Parathyroid adenoma (tissue), 2 donors: ENCODE measurements at regions not wholly inside any gene's neighbourhood (a gene's known extent, or its start where the extent isn't known, plus 50 kb on each side); places are given as distances from the start of the nearest gene placed in this dataset.

ENCODE experiments used
- H2AFZ ChIP-seq: fragments of 300-600 bp; sonication (generic); one replicate; pipeline ENCODE4 v1.7.0; 2017; ENCODE audit warnings: antibody characterized with exemption, mild to moderate bottlenecking
- H3K27ac ChIP-seq: fragments of 300-600 bp; sonication (generic); one replicate; pipeline ENCODE4 v1.7.0; 2017
- H3K27me3 ChIP-seq: fragments of 300-600 bp; sonication (generic); one replicate; pipeline ENCODE4 v1.7.0; 2017; ENCODE audit warnings: low read length; ENCODE audit not compliant: control insufficient read depth, insufficient read depth
- H3K36me3 ChIP-seq: fragments of 300-600 bp; sonication (generic); one replicate; pipeline ENCODE4 v1.7.0; 2017; ENCODE audit warnings: low read length; ENCODE audit not compliant: control insufficient read depth, insufficient read depth
- H3K4me1 ChIP-seq: fragments of 300-600 bp; sonication (generic); one replicate; pipeline ENCODE4 v1.7.0; 2017; ENCODE audit warnings: control low read depth
- H3K4me2 ChIP-seq: fragments of 300-600 bp; sonication (generic); one replicate; pipeline ENCODE4 v1.7.0; 2017; ENCODE audit warnings: low read length
- H3K4me3 ChIP-seq: fragments of 300-600 bp; sonication (generic); one replicate; pipeline ENCODE4 v1.7.0; 2017; ENCODE audit warnings: low read depth, low read length
- H3K79me2 ChIP-seq: fragments of 300-600 bp; sonication (generic); one replicate; pipeline ENCODE4 v1.7.0; 2017; ENCODE audit warnings: control low read depth
- H3K9ac ChIP-seq: fragments of 300-600 bp; sonication (generic); one replicate; pipeline ENCODE4 v1.7.0; 2017; ENCODE audit warnings: mild to moderate bottlenecking
- H3K9me3 ChIP-seq: fragments of 300-600 bp; sonication (generic); one replicate; pipeline ENCODE4 v1.7.0; 2017; ENCODE audit warnings: low read length; ENCODE audit not compliant: control insufficient read depth
- TF ChIP-seq, protein P1 (sequence below): fragments of 300-600 bp; sonication (generic); IDR thresholded peaks from one replicate; pipeline ENCODE4 v1.7.0; 2017; ENCODE audit warnings: antibody characterized with exemption, mild to moderate bottlenecking
- donor health status: primary hyperparathyroidism.

DNA sequence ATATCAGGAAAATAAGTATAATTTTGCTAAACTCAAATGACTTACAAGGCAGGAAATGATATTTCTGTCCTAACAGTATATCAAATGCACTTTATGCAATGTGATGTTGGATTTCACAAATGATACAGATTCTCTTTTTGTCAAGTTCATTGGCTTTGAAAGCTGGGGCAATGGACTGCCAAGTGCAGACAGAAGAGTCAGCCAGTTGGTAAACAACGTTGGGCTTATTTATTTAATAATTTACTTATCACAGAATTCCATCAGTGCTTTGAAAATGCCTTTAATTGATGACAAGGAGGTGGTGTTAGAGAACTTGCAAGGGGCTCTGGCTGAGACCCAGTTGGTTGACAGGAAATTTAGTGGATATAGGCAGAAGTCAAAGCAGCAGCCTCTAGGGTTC, 79.9 kb upstream of the ADGRG2 start:
- no peak overlapping the region for H3K9ac ChIP-seq
- no peak overlapping the region for H3K4me2 ChIP-seq
- H3K27me3 ChIP-seq = no peaks in the 10 kb centered on the region
- H3K4me3 ChIP-seq = no peak overlapping the region
- H3K27ac ChIP-seq = no peak overlapping the region
- no peaks in the 10 kb centered on the region for H3K79me2 ChIP-seq
- no peak overlapping the region for H2AFZ ChIP-seq
- TF ChIP-seq, protein P1, sequence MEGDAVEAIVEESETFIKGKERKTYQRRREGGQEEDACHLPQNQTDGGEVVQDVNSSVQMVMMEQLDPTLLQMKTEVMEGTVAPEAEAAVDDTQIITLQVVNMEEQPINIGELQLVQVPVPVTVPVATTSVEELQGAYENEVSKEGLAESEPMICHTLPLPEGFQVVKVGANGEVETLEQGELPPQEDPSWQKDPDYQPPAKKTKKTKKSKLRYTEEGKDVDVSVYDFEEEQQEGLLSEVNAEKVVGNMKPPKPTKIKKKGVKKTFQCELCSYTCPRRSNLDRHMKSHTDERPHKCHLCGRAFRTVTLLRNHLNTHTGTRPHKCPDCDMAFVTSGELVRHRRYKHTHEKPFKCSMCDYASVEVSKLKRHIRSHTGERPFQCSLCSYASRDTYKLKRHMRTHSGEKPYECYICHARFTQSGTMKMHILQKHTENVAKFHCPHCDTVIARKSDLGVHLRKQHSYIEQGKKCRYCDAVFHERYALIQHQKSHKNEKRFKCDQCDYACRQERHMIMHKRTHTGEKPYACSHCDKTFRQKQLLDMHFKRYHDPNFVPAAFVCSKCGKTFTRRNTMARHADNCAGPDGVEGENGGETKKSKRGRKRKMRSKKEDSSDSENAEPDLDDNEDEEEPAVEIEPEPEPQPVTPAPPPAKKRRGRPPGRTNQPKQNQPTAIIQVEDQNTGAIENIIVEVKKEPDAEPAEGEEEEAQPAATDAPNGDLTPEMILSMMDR = no peak
- H3K9me3 ChIP-seq = no peaks in the 10 kb centered on the region
- H3K4me1 ChIP-seq = no peaks in the 10 kb centered on the region
- H3K36me3 ChIP-seq = no peaks in the 10 kb centered on the region

DNA sequence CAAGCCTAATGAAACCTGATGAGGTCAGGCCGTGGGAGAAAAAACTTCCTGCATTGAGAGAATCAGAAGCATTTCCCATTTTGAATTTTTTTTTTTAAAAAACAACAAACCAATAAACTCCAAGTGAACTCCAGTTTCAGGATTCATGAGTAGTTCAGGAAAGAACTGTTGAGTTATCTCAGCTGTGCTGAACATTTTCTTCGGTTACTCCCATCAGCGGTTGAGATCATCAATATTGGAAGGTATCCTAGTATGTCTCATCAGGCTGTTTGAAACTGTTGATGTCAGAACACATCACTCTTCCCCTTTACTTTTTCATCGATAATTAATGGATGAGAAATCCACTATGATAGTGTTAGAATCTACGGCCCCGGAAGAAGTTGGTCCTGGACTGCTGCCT, 82.4 kb upstream of the ADGRG2 start:
- Histone ChIP-seq H2AFZ (no peak overlapping the region), H3K4me2 (no peak overlapping the region), H3K4me3 (no peak overlapping the region), H3K36me3 (no peaks in the 10 kb centered on the region), H3K9me3 (no peaks in the 10 kb centered on the region), H3K27me3 (no peaks in the 10 kb centered on the region), H3K9ac (no peak overlapping the region), H3K27ac (no peak overlapping the region), H3K79me2 (no peaks in the 10 kb centered on the region), H3K4me1 (no peaks in the 10 kb centered on the region)
- TF ChIP-seq, protein P1 = no peak

DNA sequence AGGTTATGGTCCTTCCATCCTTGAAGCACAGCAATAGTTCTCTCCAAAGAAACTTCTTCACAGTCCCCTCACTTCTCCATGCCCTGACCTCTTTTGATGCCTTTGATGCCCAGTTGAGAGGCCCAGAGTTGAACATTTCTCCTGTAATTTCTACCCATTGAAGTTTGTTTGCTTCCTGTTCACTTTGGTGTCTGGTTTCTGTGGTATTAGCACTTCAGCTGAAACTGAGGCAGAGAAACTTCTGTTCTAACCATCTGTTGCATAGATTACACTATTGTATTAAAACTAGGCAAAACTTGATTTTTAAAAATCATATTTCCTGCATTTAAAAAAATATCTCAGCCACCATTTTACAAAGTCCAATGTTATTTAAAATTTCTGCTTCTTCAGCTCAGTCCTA, 89.8 kb upstream of the ADGRG2 start:
- H3K36me3 ChIP-seq = no peaks in the 10 kb centered on the region
- H3K4me2 ChIP-seq = no peak overlapping the region
- H3K79me2 ChIP-seq = no peaks in the 10 kb centered on the region
- TF ChIP-seq, protein P1 = no peak
- no peak overlapping the region for H3K9ac ChIP-seq
- no peaks in the 10 kb centered on the region for H3K27me3 ChIP-seq
- no peaks in the 10 kb centered on the region for H3K9me3 ChIP-seq
- no peak overlapping the region for H3K27ac ChIP-seq
- no peaks in the 10 kb centered on the region for H3K4me1 ChIP-seq
- no peak overlapping the region for H2AFZ ChIP-seq
- H3K4me3 ChIP-seq = no peak overlapping the region

DNA sequence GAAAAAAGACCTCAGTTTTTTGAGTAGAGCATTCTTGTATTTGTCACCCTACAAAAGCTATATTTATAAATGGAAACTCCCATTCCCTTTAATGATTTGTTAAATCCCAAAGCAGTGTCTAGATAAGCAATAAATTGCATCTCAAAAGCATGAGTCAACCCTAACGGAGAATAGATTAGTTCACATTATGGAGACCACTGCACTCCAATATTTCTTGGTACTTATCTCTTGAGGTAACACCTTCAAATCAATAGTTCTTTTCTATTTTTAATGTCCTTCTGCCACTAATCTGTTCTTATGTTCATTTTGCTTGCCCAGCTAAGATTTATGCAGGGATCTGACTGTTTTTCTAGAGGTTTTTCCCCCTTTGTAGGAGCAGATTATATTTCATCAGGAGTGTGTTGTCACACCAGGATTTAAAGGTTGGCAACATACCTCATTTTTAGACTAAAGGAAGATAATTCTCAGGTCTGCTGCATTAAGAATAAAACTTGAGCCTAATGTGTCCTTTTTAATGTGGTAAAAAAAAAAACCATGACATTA, 91.4 kb upstream of the ADGRG2 start:
- Histone ChIP-seq H3K4me2 (no peak overlapping the region), H3K36me3 (no peaks in the 10 kb centered on the region), H3K9me3 (no peaks in the 10 kb centered on the region), H3K4me3 (no peak overlapping the region), H3K9ac (no peak overlapping the region), H2AFZ (no peak overlapping the region), H3K27ac (no peak overlapping the region), H3K79me2 (no peaks in the 10 kb centered on the region), H3K4me1 (no peaks in the 10 kb centered on the region), H3K27me3 (no peaks in the 10 kb centered on the region)
- TF ChIP-seq, protein P1 = no peak

DNA sequence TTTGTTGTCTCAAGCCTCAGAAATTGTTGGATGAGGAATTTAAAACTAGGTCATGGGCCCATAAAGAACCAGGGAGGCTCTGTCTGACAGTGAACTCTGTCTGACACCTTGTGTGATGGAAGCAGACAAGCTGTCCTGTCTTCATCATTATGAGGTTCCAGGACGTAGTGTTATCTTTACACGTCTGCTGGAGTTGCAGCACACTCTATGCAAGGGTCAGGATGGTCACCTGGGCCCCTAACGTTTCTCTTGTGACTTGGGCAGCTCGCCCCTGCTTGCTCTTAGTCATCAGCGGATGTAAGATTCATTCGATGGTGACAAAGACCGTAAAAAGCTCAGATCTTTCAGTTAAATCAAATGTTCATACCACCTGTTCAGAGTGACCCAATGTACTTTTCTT, 92.0 kb upstream of the ADGRG2 start:
- H3K4me1 ChIP-seq = no peaks in the 10 kb centered on the region
- H3K4me2 ChIP-seq = no peak overlapping the region
- no peak overlapping the region for H2AFZ ChIP-seq
- no peaks in the 10 kb centered on the region for H3K79me2 ChIP-seq
- H3K9ac ChIP-seq = no peak overlapping the region
- TF ChIP-seq, protein P1 = no peak
- H3K27me3 ChIP-seq = no peaks in the 10 kb centered on the region
- no peaks in the 10 kb centered on the region for H3K9me3 ChIP-seq
- H3K36me3 ChIP-seq = no peaks in the 10 kb centered on the region
- no peak overlapping the region for H3K27ac ChIP-seq
- H3K4me3 ChIP-seq = no peak overlapping the region
